Smooth muscle cell (in vitro differentiated cells): ENCODE measurements at regions not wholly inside any gene's neighbourhood (a gene's known extent, or its start where the extent isn't known, plus 50 kb on each side); places are given as distances from the start of the nearest gene placed in this dataset.

ENCODE experiments used
- DNase-seq: peaks from one replicate; lab custom pipeline; 2025; ENCODE audit not compliant: unreplicated experiment; lab: John Stamatoyannopoulos, UW
- H2AFZ ChIP-seq: fragments of 200-600 bp; sonication (generic); 2 replicates; pipeline ENCODE4 v1.6.0; 2016; ENCODE audit warnings: antibody characterized with exemption, low read depth, mild to moderate bottlenecking
- H3F3A ChIP-seq: fragments of 200-600 bp; sonication (generic); 2 replicates; pipeline ENCODE4 v1.6.0; 2017; ENCODE audit warnings: antibody characterized with exemption, low read depth
- H3K27ac ChIP-seq: fragments of 200-600 bp; sonication (generic); 2 replicates; pipeline ENCODE4 v1.5.1; 2016; ENCODE audit warnings: low read depth, mild to moderate bottlenecking
- H3K27me3 ChIP-seq: fragments of 200-600 bp; sonication (generic); 2 replicates; pipeline ENCODE4 v1.6.1; 2016; ENCODE audit warnings: low read depth, mild to moderate bottlenecking
- H3K36me3 ChIP-seq: fragments of 200-600 bp; sonication (generic); 2 replicates; pipeline ENCODE4 v1.5.1; 2016; ENCODE audit warnings: low read depth
- H3K4me1 ChIP-seq: fragments of 200-600 bp; sonication (generic); 2 replicates; pipeline ENCODE4 v1.5.1; 2016; ENCODE audit warnings: low read depth
- H3K4me2 ChIP-seq: fragments of 200-600 bp; sonication (generic); 2 replicates; pipeline ENCODE4 v1.6.0; 2016; ENCODE audit warnings: mild to moderate bottlenecking
- H3K4me3 ChIP-seq: fragments of 200-600 bp; sonication (generic); 2 replicates; pipeline ENCODE4 v1.5.1; 2016; ENCODE audit warnings: mild to moderate bottlenecking
- H3K79me2 ChIP-seq: fragments of 200-600 bp; sonication (generic); 2 replicates; pipeline ENCODE4 v1.6.0; 2016; ENCODE audit warnings: low read depth, mild to moderate bottlenecking
- H3K9ac ChIP-seq: fragments of 200-600 bp; sonication (generic); 2 replicates; pipeline ENCODE4 v1.6.0; 2016; ENCODE audit warnings: low read depth
- H3K9me3 ChIP-seq: fragments of 200-600 bp; sonication (generic); replicated peaks from 2 replicates; pipeline ENCODE4 v1.5.1; 2016; ENCODE audit warnings: low read depth
- H4K20me1 ChIP-seq: fragments of 200-600 bp; sonication (generic); 2 replicates; pipeline ENCODE4 v1.6.0; 2016; ENCODE audit warnings: low read depth
- CTCF ChIP-seq: fragments of 200-600 bp; sonication (generic); IDR thresholded peaks from 2 replicates; pipeline ENCODE4 v1.5.1; 2017; ENCODE audit warnings: borderline replicate concordance, mild to moderate bottlenecking, antibody characterized with exemption; ENCODE audit not compliant: insufficient read depth, poor library complexity, severe bottlenecking
- WGBS: methylation state at CpG from one replicate; pipeline ENCODE4 v1.1.7; 2016; ENCODE audit warnings: low lambda C conversion rate; 5-methylcytosine and 5-hydroxymethylcytosine counted together

DNA sequence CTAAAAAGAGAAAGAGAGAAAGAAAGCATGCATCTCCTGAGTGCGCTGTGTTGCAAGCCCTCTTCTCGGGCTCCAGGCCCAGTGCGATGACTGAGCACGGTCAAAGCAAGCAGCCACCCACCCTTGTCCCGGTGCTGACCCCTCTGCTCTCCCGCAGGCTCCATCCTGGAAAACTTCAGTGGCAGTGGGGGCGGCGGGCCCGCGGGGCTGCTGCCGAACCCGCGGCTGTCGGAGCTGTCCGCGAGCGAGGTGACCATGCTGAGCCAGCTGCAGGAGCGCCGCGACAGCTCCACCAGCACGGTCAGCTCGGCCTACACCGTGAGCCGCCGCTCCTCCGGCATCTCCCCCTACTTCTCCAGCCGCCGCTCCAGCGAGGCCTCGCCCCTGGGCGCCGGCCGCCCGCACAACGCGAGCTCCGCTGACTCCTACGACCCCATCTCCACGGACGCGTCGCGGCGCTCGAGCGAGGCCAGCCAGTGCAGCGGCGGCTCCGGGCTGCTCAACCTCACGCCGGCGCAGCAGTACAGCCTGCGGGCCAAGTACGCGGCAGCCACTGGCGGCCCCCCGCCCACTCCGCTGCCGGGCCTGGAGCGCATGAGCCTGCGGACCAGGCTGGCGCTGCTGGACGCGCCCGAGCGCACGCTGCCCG, 252.5 kb downstream of the GLI2 start:
- 97% methylated on average over 68 of the region's 68 CpGs for WGBS
- Histone ChIP-seq H3K27me3 (no peaks in the 10 kb centered on the region), H3K4me1 (no peaks in the 10 kb centered on the region), H3K79me2 (no peaks in the 10 kb centered on the region), H3K36me3 (peaks cover 5% of the 10 kb centered on the region), H3K4me2 (no peak overlapping the region), H3K9me3 (no peaks in the 10 kb centered on the region), H3K27ac (no peak overlapping the region), H3F3A (no peaks in the 10 kb centered on the region), H3K9ac (no peak overlapping the region), H3K4me3 (no peak overlapping the region), H2AFZ (no peak overlapping the region), H4K20me1 (peaks cover 8% of the 10 kb centered on the region)
- TF ChIP-seq CTCF = no peak
- no peak for DNase-seq

DNA sequence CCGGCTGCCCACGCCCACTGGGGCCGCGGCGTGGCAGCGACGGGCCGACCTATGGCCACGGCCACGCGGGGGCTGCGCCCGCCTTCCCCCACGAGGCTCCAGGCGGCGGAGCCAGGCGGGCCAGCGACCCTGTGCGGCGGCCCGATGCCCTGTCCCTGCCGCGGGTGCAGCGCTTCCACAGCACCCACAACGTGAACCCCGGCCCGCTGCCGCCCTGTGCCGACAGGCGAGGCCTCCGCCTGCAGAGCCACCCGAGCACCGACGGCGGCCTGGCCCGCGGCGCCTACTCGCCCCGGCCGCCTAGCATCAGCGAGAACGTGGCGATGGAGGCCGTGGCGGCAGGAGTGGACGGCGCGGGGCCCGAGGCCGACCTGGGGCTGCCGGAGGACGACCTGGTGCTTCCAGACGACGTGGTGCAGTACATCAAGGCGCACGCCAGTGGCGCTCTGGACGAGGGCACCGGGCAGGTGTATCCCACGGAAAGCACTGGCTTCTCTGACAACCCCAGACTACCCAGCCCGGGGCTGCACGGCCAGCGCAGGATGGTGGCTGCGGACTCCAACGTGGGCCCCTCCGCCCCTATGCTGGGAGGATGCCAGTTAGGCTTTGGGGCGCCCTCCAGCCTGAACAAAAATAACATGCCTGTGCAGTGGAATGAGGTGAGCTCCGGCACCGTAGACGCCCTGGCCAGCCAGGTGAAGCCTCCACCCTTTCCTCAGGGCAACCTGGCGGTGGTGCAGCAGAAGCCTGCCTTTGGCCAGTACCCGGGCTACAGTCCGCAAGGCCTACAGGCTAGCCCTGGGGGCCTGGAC, 253.2 kb downstream of the GLI2 start:
- no peaks in the 10 kb centered on the region for H3K4me1 ChIP-seq
- H3K4me3 ChIP-seq = no peak overlapping the region
- TF ChIP-seq CTCF = no peak
- H3K79me2 ChIP-seq = no peaks in the 10 kb centered on the region
- WGBS = 97% methylated on average over 67 of the region's 74 CpGs
- H3K27me3 ChIP-seq = no peaks in the 10 kb centered on the region
- H4K20me1 ChIP-seq = peaks cover 8% of the 10 kb centered on the region
- DNase-seq = no peak
- H3K36me3 ChIP-seq = peaks cover 5% of the 10 kb centered on the region
- H3K9ac ChIP-seq = no peak overlapping the region
- no peaks in the 10 kb centered on the region for H3K9me3 ChIP-seq
- no peak overlapping the region for H2AFZ ChIP-seq
- H3F3A ChIP-seq = no peaks in the 10 kb centered on the region
- no peak overlapping the region for H3K4me2 ChIP-seq
- no peak overlapping the region for H3K27ac ChIP-seq

GRCh38 chr2:120989512-120990441, 254.1 kb downstream of the GLI2 start:
- Histone ChIP-seq H2AFZ (no peak overlapping the region), H3K9ac (no peak overlapping the region), H3K27ac (no peak overlapping the region), H3K36me3 (peaks cover 5% of the 10 kb centered on the region), H3K4me1 (no peaks in the 10 kb centered on the region), H3K9me3 (no peaks in the 10 kb centered on the region), H3K79me2 (no peaks in the 10 kb centered on the region), H3F3A (no peaks in the 10 kb centered on the region), H3K27me3 (no peaks in the 10 kb centered on the region), H3K4me2 (no peak overlapping the region), H3K4me3 (no peak overlapping the region), H4K20me1 (peaks cover 8% of the 10 kb centered on the region)
- TF ChIP-seq CTCF = no peak
- WGBS = 95% methylated on average over 26 of the region's 26 CpGs
- no peak for DNase-seq
